GM18499 (cell line): ENCODE measurements at regions not wholly inside any gene's neighbourhood (a gene's known extent, or its start where the extent isn't known, plus 50 kb on each side); places are given as distances from the start of the nearest gene placed in this dataset.

ENCODE experiments used
- ATAC-seq: cut with Tn5 transposase; IDR thresholded peaks from one replicate; pipeline ENCODE4 v1.9.1; 2021; ENCODE audit warnings: moderate number of reproducible peaks; ENCODE audit not compliant: insufficient read depth, unreplicated experiment

- no peak for ATAC-seq
Observed at GRCh38 chr5:110203661-110204060, 513.9 kb downstream of the MAN2A1 start.

GRCh38 chr5:110209401-110209800 lies 517.1 kb downstream of the TMEM232 start:
- no peak for ATAC-seq

DNA sequence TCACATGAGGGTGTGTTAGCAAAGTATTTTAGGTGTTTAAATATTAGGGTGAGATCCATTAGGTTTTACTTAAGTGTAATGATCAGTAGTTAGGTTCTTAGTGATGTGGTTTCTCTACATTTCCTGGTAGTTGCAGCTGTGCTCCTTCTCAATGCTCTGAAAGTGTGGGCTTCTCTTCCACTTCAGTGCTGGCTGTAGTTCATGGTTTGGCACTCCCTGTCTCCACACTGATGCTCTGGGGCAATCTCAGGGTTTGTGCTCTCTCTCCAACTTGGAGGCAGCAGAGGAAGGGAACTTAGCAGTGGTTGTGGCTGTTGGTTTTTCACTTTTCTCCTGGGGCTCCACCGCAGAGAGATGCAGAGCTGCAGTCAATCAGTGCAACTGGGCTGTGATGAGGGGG lies 507.5 kb downstream of the TMEM232 start:
- ATAC-seq = no peak

DNA sequence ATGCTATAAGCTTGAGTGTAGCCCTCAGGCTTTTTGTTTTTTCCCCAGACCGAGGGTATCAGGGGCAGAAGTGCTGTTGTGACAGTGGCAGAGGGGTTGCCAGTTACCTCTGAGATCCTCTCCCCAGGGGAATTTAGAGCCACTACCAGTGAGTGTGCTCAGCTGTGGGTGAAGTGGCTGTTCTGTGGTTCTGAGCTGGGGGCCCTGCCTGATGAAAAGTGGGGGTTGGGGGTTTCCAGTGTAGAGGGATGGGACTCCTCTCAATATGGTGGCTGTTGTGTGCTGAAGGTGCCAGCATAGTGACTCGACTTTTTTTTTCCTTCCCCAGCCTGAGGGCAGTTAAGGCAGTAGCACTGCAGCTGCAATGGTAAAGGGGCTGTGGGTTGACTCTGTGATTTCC lies 506.7 kb downstream of the TMEM232 start:
- no peak for ATAC-seq

- no peak for ATAC-seq
Observed at GRCh38 chr5:110221036-110221435, 505.4 kb downstream of the TMEM232 start.

GRCh38 chr5:110224050-110224449 lies 502.4 kb downstream of the TMEM232 start:
- ATAC-seq = no peak

GRCh38 chr5:110225949-110226348 lies 500.5 kb downstream of the TMEM232 start:
- no peak for ATAC-seq

DNA sequence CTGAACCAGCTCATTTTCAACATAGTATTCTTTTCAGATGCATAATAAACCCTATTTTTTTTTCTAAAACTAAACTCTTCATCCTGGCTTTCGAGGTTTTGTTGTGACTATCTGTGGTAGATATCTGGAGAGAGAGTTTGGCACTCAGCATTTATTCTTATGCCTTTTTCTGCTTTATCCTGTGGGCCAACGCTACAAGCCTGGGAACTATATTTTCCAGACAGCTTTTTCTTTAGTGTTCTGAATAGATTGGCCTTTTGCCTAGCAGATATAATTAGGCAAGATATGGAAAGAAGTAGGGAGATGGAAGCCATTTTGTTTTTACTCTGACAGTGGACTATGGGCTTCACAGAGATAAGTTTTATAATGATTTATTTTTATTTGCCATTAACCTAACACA lies 486.7 kb downstream of the TMEM232 start:
- ATAC-seq = no peak

DNA sequence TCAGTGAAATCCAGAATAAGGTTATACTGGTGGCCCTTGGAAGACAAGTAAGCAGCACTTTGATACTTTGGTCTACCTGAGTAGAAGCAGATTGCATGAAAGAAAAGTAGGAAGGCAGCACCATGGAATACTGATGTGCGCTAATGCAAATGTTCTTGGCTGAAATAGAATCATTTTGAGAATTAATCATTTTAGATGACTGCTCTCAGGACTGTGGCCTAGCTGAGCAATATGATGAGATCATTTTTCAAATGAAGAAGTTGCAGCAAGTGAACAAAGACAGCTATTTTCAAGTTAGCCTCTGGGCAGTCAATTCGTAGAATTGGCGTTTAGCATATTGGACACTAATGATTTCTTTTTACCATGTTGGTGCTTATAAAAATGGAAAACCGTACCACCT lies 483.5 kb downstream of the TMEM232 start:
- no peak for ATAC-seq

GRCh38 chr5:110248921-110249320 lies 477.6 kb downstream of the TMEM232 start:
- ATAC-seq = no peak

- no peak for ATAC-seq
Observed at GRCh38 chr5:110250355-110250754, 476.1 kb downstream of the TMEM232 start.

DNA sequence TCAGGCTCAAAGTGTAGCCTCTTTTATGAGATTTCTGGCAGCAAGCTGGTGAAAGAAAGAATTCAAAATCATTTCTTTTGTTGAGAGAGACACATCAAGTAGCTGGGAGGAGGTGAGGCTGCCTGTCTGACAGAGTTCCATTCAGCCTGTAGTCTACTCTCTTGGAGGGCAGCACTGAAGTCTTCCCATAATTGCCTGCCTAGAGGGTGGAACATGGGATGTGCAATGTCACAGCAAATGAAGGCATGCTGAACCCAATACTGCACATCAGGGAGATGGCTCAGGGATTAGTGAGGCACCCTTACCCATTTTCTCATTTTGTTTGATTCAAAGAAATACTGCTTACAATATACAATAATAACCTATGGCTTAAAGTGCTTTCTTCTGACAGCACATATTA lies 475.7 kb downstream of the TMEM232 start:
- ATAC-seq = no peak

- ATAC-seq = no peak
Observed at GRCh38 chr5:110251366-110251765, 475.1 kb downstream of the TMEM232 start.

- ATAC-seq = no peak
Observed at GRCh38 chr5:110255194-110255593, 471.3 kb downstream of the TMEM232 start.

GRCh38 chr5:110256298-110256697 lies 470.2 kb downstream of the TMEM232 start:
- no peak for ATAC-seq

- ATAC-seq = no peak
Observed at GRCh38 chr5:110257971-110258370, 468.5 kb downstream of the TMEM232 start.

DNA sequence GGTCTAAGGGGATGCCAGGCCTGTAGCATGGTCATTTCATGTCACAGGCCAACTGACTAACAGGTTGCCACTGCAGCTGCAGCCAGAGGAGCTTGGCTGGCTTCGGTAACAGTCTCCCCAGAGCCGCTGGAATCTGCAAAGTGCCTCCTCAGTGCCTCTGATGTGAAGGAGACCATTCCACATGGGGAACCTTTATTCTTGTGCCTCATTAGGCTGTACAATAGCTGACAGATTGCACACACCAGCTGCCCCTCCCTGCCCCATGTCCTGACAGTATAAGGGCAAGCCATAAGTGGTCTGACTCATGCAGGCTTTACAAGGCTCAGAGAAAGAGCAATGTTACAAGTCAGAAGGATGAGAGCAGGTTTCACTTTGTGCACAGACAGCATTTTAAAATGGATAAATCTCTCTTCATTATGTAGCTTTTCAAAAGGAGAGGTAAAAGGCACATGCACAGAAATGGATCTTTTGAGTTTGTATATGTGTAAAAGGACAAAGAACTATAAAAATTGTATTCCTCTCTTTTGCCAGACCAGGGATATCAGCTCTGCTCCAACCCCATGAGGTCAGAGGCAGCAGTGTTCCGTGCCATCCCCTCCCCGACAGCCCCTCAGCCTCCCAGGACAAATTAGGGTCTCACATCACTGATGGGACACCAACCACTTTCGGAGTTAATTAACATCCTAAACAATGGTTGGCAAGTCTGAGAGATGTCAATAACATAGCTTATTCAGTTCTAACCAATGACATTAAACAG lies 467.8 kb downstream of the TMEM232 start:
- no peak for ATAC-seq

DNA sequence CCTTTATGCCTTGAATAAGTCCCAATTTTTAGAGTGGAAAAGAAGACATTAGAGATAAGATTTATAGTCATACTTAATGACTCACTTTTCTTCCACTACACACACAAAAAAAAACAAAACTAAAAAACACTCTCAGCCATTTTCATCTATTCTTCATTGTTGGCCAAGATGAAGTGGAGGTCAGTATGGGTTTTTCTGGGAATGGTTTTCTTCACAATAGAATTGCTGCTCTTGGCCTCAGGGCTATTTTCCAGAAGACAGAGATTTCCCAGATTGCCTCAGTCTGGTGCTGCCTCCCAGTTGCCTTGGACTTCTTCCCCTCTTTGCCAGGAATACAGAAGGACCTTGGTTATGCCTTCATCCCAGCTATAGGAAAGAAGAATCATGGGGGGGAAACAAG lies 463.7 kb downstream of the TMEM232 start:
- ATAC-seq = no peak

GRCh38 chr5:110264661-110265060 lies 461.8 kb downstream of the TMEM232 start:
- ATAC-seq = no peak

DNA sequence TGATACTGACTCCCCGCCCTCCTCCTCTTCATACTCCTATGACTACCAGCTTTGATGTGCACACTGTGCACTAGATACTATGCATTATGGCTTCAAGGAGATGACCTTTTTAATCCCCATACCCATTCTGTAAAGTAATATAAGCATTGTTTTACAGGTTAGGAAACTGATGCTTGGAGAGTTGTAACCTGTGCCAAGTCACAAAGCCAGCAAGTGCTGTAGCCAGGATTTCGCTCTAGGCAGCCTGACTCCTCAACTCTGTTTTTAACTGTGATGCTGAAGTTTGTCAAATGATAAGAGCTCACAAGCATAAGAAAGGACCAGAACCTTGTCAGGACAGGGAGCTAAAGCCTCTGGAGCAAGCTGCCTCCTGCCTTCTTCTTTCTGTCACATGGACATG lies 461.3 kb downstream of the TMEM232 start:
- no peak for ATAC-seq

DNA sequence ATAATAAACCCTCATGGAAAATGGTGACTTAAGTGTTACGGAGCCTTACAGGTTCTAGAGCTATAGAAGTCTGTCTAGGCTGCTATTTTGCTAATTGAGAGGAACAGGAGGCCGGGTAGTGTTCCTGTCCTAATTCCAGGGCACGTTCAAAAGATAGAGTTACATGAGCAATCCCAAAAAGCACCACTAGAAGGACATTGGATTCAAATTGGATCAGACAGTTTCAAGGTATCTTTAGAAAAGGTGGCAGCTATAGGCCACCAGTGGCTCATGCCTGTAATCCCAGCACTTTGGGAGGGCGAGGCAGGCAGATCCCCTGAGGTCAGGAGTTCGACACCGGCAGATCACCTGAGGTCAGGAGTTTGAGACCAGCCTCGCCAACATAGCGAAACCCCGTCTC lies 458.8 kb downstream of the TMEM232 start:
- ATAC-seq = no peak

GRCh38 chr5:110268283-110268682 lies 458.2 kb downstream of the TMEM232 start:
- ATAC-seq = no peak

GRCh38 chr5:110268985-110269384 lies 457.5 kb downstream of the TMEM232 start:
- ATAC-seq = no peak
